HEK293 (cell line): ENCODE measurements at regions not wholly inside any gene's neighbourhood (a gene's known extent, or its start where the extent isn't known, plus 50 kb on each side); places are given as distances from the start of the nearest gene placed in this dataset.
A peak's percentile ranks its signal among the peaks of the same experiment; 100 is the strongest.
"Not testable (repeated sequence)": the region's sequence is repeated elsewhere in the genome, so short reads cannot be mapped to it uniquely, and the experiment has no call there.

Experiments used
- CTCF ChIA-PET: fragments of 350-600 bp; formaldehyde crosslinking; extraction: SDS; loops from one replicate; lab custom pipeline; 2021; ENCODE audit warnings: antibody characterized with exemption; lab: Yijun Ruan, JAX
- POLR2A ChIA-PET: fragments of 300-600 bp; formaldehyde crosslinking; extraction: SDS; loops from one replicate; lab custom pipeline; 2020; ENCODE audit warnings: antibody characterized with exemption, inconsistent platforms; lab: Yijun Ruan, JAX
- H3K27ac ChIP-seq: fragments of 200-500 bp; sonication (Bioruptor generic); 2 replicates; pipeline ENCODE4 v1.5.1; 2014; ENCODE audit warnings: low read depth, low read length, control low read depth, inconsistent platforms; ENCODE audit errors: extremely low read depth
- H3K36me3 ChIP-seq, 2 experiments: fragments of 200-500 bp in 1 of 2; sonication (Bioruptor generic) in 1 of 2; 1 replicate in 1 of 2; 2 replicates in 1 of 2; pipeline ENCODE4 v1.5.1; 2014 to 2017; ENCODE audit warnings: inconsistent platforms in 2 of 2, low read length in 2 of 2; ENCODE audit not compliant: control insufficient read depth in 2 of 2, insufficient read depth in 1 of 2
- H3K4me1 ChIP-seq: fragments of 200-500 bp; sonication (Bioruptor generic); 2 replicates; pipeline ENCODE4 v1.5.1; 2014; ENCODE audit warnings: mild to moderate bottlenecking, low read length, inconsistent platforms; ENCODE audit not compliant: control insufficient read depth, insufficient read depth
- H3K4me3 ChIP-seq: 2 replicates; pipeline ENCODE4 v1.5.1; 2011; ENCODE audit warnings: low read depth, mild to moderate bottlenecking, control low read depth, low read length, moderate library complexity
- H3K9me3 ChIP-seq: fragments of 200-500 bp; sonication (Bioruptor generic); 2 replicates; pipeline ENCODE4 v1.5.1; 2014; ENCODE audit warnings: low read depth, low read length, inconsistent platforms; ENCODE audit not compliant: control insufficient read depth, insufficient read depth
- GLIS1 ChIP-seq: fragments of 450-650 bp; formaldehyde crosslinking; IDR thresholded peaks from 2 replicates; pipeline ENCODE4 v1.5.1; 2016; ENCODE audit warnings: missing biosample characterization, missing genetic modification characterization
- KLF7 ChIP-seq: fragments of 450-650 bp; formaldehyde crosslinking; IDR thresholded peaks from 2 replicates; pipeline ENCODE4 v1.5.1; 2016; ENCODE audit warnings: missing biosample characterization, missing genetic modification characterization, borderline replicate concordance
- MZF1 ChIP-seq: fragments of 450-650 bp; formaldehyde crosslinking; IDR thresholded peaks from 2 replicates; pipeline ENCODE4 v1.5.1; 2017; ENCODE audit warnings: missing biosample characterization, missing genetic modification characterization, borderline replicate concordance
- ZBTB11 ChIP-seq: fragments of 450-650 bp; formaldehyde crosslinking; conservative IDR thresholded peaks from 2 replicates; pipeline ENCODE4 v1.5.1; 2016; ENCODE audit warnings: low read depth, missing biosample characterization, missing genetic modification characterization
- ZIC2 ChIP-seq: fragments of 450-650 bp; formaldehyde crosslinking; IDR thresholded peaks from 2 replicates; pipeline ENCODE4 v1.5.1; 2016; ENCODE audit warnings: missing biosample characterization, missing genetic modification characterization
- ZNF660 ChIP-seq: fragments of 450-650 bp; IDR thresholded peaks from 2 replicates; pipeline ENCODE4 v1.5.1; 2018; ENCODE audit warnings: missing biosample characterization, mild to moderate bottlenecking, missing genetic modification characterization
- TF ChIP-seq, protein P1 (sequence below): fragments of 450-650 bp; formaldehyde crosslinking; IDR thresholded peaks from 2 replicates; pipeline ENCODE4 v1.5.1; 2016; ENCODE audit warnings: missing biosample characterization, missing genetic modification characterization, low read depth
- TF ChIP-seq, protein P2 (sequence below): fragments of 450-650 bp; formaldehyde crosslinking; IDR thresholded peaks from 2 replicates; pipeline ENCODE4 v1.5.1; 2016; ENCODE audit warnings: missing biosample characterization, missing genetic modification characterization

- TF ChIP-seq KLF7 (no peak), MZF1 (tag by site-specific recombination) (no peak)
- TF ChIP-seq, protein P1, sequence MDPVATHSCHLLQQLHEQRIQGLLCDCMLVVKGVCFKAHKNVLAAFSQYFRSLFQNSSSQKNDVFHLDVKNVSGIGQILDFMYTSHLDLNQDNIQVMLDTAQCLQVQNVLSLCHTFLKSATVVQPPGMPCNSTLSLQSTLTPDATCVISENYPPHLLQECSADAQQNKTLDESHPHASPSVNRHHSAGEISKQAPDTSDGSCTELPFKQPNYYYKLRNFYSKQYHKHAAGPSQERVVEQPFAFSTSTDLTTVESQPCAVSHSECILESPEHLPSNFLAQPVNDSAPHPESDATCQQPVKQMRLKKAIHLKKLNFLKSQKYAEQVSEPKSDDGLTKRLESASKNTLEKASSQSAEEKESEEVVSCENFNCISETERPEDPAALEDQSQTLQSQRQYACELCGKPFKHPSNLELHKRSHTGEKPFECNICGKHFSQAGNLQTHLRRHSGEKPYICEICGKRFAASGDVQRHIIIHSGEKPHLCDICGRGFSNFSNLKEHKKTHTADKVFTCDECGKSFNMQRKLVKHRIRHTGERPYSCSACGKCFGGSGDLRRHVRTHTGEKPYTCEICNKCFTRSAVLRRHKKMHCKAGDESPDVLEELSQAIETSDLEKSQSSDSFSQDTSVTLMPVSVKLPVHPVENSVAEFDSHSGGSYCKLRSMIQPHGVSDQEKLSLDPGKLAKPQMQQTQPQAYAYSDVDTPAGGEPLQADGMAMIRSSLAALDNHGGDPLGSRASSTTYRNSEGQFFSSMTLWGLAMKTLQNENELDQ, result no peak
These were observed 308.9 kb downstream of the CEP170 start (continued) for GRCh38 chr1:242946206-242946605.

DNA sequence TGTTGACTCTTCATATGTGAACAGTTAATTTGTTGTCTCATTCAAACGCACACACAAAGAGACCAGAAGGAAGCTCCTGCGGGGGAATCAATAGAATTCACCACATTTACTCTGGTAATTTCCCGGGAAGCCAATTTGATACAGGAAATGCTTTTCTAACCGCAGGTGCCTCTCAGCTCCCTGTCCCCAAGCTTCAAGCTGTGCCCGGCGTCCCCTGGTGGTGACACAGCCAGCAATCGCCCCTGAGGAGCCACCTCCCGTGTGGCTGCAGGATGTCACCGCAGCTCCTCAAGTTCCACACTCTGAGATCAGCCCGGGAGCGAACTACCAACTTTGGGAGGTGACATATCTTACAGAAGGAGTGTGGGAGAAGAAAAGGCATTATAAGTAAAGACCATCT is 318.4 kb downstream of the CEP170 start:
- TF ChIP-seq ZNF660 (0 out of 2 replicates have a peak, but pooled peaks have one; percentile 47), GLIS1 (peak; percentile 43), ZIC2 (tag by site-specific recombination) (peak; percentile 91), ZBTB11 (tag by site-specific recombination) (peak; percentile 82)
- TF ChIP-seq, protein P2, sequence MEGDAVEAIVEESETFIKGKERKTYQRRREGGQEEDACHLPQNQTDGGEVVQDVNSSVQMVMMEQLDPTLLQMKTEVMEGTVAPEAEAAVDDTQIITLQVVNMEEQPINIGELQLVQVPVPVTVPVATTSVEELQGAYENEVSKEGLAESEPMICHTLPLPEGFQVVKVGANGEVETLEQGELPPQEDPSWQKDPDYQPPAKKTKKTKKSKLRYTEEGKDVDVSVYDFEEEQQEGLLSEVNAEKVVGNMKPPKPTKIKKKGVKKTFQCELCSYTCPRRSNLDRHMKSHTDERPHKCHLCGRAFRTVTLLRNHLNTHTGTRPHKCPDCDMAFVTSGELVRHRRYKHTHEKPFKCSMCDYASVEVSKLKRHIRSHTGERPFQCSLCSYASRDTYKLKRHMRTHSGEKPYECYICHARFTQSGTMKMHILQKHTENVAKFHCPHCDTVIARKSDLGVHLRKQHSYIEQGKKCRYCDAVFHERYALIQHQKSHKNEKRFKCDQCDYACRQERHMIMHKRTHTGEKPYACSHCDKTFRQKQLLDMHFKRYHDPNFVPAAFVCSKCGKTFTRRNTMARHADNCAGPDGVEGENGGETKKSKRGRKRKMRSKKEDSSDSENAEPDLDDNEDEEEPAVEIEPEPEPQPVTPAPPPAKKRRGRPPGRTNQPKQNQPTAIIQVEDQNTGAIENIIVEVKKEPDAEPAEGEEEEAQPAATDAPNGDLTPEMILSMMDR (tag by site-specific recombination), result peak; percentile 60
- H3K9me3 ChIP-seq, POLR2A ChIA-PET, H3K36me3 ChIP-seq, H3K4me3 ChIP-seq, H3K27ac ChIP-seq, H3K4me1 ChIP-seq: not testable (repeated sequence)
- CTCF ChIA-PET, result interaction anchor here (0.6 to 1.2 kb wide), 3 partner anchors 89 to 514 kb away, joined by 3 to 5 read pairs (median 4); no protein-coding TSS in a partner anchor

DNA sequence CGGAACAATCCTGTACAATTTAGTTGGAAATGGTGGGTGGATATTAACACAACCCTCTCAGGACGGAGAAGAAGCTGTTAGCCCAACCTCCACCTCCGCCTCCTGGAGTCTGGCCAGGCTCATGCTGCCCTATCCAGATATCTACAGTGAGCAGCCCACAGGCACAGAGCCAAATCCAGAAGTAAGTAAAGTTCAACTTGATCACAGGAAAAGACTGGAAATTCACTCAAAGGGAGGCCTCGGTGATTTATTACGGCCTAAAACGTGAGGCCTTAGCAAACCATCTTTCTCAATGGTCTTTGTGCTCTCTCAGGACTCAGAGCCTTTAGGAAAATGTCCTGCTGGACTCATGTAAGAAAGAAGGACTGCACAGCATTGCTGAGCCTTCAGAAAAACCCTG is 330.4 kb downstream of the CEP170 start:
- H3K9me3 ChIP-seq, H3K4me3 ChIP-seq, H3K27ac ChIP-seq, H3K36me3 ChIP-seq, CTCF ChIA-PET, POLR2A ChIA-PET, H3K4me1 ChIP-seq: not testable (repeated sequence)

GRCh38 chr1:242923603-242924002 is 331.5 kb downstream of the CEP170 start:
- H3K4me3 ChIP-seq, POLR2A ChIA-PET, H3K27ac ChIP-seq, H3K4me1 ChIP-seq, H3K9me3 ChIP-seq, CTCF ChIA-PET, H3K36me3 ChIP-seq: not testable (repeated sequence)

DNA sequence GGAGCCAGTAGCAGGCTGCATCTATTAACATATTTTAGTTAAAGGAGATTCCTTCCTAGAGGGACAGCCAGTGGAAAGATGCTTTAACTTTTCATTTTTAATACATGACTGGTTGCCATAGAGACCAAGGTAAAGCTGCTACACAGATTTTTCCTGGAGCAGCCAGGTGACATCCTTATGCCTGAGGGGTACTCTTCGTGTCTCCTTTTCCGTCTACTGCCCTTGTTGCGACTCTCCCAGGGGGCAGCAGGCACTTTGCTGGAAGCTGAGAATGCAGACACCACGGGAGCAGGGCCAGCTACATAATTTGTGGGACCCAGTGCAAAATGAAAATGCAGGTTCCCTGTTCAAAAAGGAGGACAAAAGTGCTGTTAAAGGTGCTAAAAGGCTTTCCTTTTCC is 340.4 kb downstream of the CEP170 start:
- H3K36me3 ChIP-seq, H3K4me1 ChIP-seq, POLR2A ChIA-PET, H3K9me3 ChIP-seq, CTCF ChIA-PET, H3K27ac ChIP-seq, H3K4me3 ChIP-seq: not testable (repeated sequence)

GRCh38 chr1:242912855-242913254 is 342.2 kb downstream of the CEP170 start:
- H3K4me1 ChIP-seq, H3K36me3 ChIP-seq, H3K4me3 ChIP-seq, H3K9me3 ChIP-seq, H3K27ac ChIP-seq, POLR2A ChIA-PET: not testable (repeated sequence)
- CTCF ChIA-PET, result interaction anchor here (0.6 kb wide), 1 partner anchor 21 kb away, joined by 3 read pairs; no protein-coding TSS in a partner anchor

DNA sequence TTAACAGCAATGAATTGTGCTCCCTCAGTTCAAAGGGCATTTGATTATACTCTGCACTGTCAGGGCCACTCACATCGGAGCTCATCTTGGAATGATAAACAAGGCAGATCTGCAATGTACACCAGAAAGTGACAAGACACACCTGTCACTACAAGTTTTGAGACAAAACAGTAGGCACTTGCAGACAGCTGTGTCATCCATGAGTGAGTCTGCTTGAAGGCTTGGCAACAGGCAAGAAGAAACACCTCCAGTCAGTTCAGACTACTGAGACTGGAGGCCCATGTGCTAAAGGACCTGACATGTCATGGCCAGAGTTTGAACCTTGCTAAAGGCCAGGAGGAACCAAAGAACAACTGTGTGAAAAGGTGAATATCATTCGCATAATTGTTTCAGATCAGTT is 354.5 kb downstream of the CEP170 start:
- H3K9me3 ChIP-seq, CTCF ChIA-PET, H3K4me1 ChIP-seq, H3K36me3 ChIP-seq, H3K4me3 ChIP-seq, POLR2A ChIA-PET, H3K27ac ChIP-seq: not testable (repeated sequence)
